ENCODE measurements at regions not wholly inside any gene's neighbourhood (a gene's known extent, or its start where the extent isn't known, plus 50 kb on each side); places are given as distances from the start of the nearest gene placed in this dataset.

GRCh38 chr14:40004871-40005500, 572.8 kb upstream of the FBXO33 start:
- 76 to 93% (median 84%) methylated on average over 3 of the region's 3 CpGs for WGBS, 5 donors
- Histone ChIP-seq H3K4me3 (no peak overlapping the region), H3K9me3 (no peaks in the 10 kb centered on the region), H3K27ac (no peak overlapping the region), H3K36me3 (no peaks in the 10 kb centered on the region), H3K27me3 (replicated peaks in 1 of 7) (no peaks in the 10 kb centered on the region), H3K4me1 (no peaks in the 10 kb centered on the region)
- TF ChIP-seq CTCF (IDR thresholded peaks at IDR 0.05 in 8 of 11, conservative IDR thresholded peaks at IDR 0.05 in 3 of 11) (no peak), POLR2AphosphoS5 (IDR thresholded peaks at IDR 0.05) (no peak), POLR2A (IDR thresholded peaks at IDR 0.05) (no peak)
- intact Hi-C loops (cut with DNase I; ENCODE audit: low total_unique reads), result no loop called here
- no peak for DNase-seq

GRCh38 chr14:40003773-40004172, 571.5 kb upstream of the FBXO33 start:
- no peaks in the 10 kb centered on the region for H3K27me3 ChIP-seq (replicated peaks in 1 of 7)
- 52 to 67% (median 54%) methylated on average over 5 of the region's 5 CpGs for WGBS, 5 donors
- H3K4me3 ChIP-seq, result no peak overlapping the region
- H3K4me1 ChIP-seq, result no peaks in the 10 kb centered on the region
- intact Hi-C loops (cut with DNase I; ENCODE audit: low total_unique reads), result no loop called here
- no peak for DNase-seq
- H3K27ac ChIP-seq, result no peak overlapping the region
- H3K36me3 ChIP-seq, result no peaks in the 10 kb centered on the region
- no peaks in the 10 kb centered on the region for H3K9me3 ChIP-seq
- TF ChIP-seq CTCF (IDR thresholded peaks at IDR 0.05 in 8 of 11, conservative IDR thresholded peaks at IDR 0.05 in 3 of 11) (no peak), POLR2AphosphoS5 (IDR thresholded peaks at IDR 0.05) (no peak), POLR2A (IDR thresholded peaks at IDR 0.05) (no peak)

DNA sequence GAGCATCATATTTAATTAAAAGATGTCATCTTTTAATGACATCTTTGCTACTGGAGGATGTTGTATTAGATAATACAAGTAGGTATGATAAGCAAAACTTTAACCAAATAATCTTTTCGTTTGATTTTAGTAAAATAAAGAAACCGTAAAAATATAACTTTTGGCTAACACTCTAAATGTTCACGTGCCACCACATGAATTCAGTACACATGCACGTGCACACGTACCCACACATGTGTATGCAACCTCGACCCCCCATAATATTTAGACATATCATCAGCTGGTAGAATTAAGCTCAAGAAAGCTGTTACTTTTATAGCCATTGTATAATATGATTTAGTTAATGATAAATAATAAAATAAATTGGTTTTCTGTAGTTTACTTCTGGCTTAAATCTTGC, 566.6 kb upstream of the FBXO33 start:
- Histone ChIP-seq H3K4me1 (no peaks in the 10 kb centered on the region), H3K27ac (no peak overlapping the region), H3K9me3 (no peaks in the 10 kb centered on the region), H3K27me3 (replicated peaks in 1 of 7) (no peaks in the 10 kb centered on the region), H3K36me3 (no peaks in the 10 kb centered on the region), H3K4me3 (no peak overlapping the region)
- TF ChIP-seq POLR2AphosphoS5 (IDR thresholded peaks at IDR 0.05), result no peak
- no peak for TF ChIP-seq CTCF (IDR thresholded peaks at IDR 0.05 in 8 of 11, conservative IDR thresholded peaks at IDR 0.05 in 3 of 11)
- no peak for TF ChIP-seq POLR2A (IDR thresholded peaks at IDR 0.05)
- no peak for DNase-seq
- intact Hi-C loops (cut with DNase I; ENCODE audit: low total_unique reads), result no loop called here
- 79 to 86% (median 84%) methylated on average over 6 of the region's 6 CpGs for WGBS, 5 donors

GRCh38 chr14:39998114-39998513, 565.9 kb upstream of the FBXO33 start:
- no peak overlapping the region for H3K27ac ChIP-seq
- intact Hi-C loops (cut with DNase I; ENCODE audit: low total_unique reads), result no loop called here
- H3K27me3 ChIP-seq (replicated peaks in 1 of 7), result no peaks in the 10 kb centered on the region
- no peaks in the 10 kb centered on the region for H3K36me3 ChIP-seq
- H3K4me1 ChIP-seq, result no peaks in the 10 kb centered on the region
- H3K9me3 ChIP-seq, result no peaks in the 10 kb centered on the region
- WGBS, 5 donors, result 86 to 96% (median 91%) methylated on average over 2 of the region's 2 CpGs
- TF ChIP-seq CTCF (IDR thresholded peaks at IDR 0.05 in 8 of 11, conservative IDR thresholded peaks at IDR 0.05 in 3 of 11) (no peak), POLR2AphosphoS5 (IDR thresholded peaks at IDR 0.05) (no peak), POLR2A (IDR thresholded peaks at IDR 0.05) (no peak)
- DNase-seq, result no peak
- H3K4me3 ChIP-seq, result no peak overlapping the region
